GM21528 (cell line): ENCODE measurements at regions not wholly inside any gene's neighbourhood (a gene's known extent, or its start where the extent isn't known, plus 50 kb on each side); places are given as distances from the start of the nearest gene placed in this dataset.
"Not testable (repeated sequence)": the region's sequence is repeated elsewhere in the genome, so short reads cannot be mapped to it uniquely, and the experiment has no call there.

ENCODE experiments used
- ATAC-seq: cut with Tn5 transposase; IDR thresholded peaks from one replicate; pipeline ENCODE4 v1.9.1; 2021; ENCODE audit warnings: mild to moderate bottlenecking, moderate library complexity; ENCODE audit not compliant: unreplicated experiment, low FRiP score

DNA sequence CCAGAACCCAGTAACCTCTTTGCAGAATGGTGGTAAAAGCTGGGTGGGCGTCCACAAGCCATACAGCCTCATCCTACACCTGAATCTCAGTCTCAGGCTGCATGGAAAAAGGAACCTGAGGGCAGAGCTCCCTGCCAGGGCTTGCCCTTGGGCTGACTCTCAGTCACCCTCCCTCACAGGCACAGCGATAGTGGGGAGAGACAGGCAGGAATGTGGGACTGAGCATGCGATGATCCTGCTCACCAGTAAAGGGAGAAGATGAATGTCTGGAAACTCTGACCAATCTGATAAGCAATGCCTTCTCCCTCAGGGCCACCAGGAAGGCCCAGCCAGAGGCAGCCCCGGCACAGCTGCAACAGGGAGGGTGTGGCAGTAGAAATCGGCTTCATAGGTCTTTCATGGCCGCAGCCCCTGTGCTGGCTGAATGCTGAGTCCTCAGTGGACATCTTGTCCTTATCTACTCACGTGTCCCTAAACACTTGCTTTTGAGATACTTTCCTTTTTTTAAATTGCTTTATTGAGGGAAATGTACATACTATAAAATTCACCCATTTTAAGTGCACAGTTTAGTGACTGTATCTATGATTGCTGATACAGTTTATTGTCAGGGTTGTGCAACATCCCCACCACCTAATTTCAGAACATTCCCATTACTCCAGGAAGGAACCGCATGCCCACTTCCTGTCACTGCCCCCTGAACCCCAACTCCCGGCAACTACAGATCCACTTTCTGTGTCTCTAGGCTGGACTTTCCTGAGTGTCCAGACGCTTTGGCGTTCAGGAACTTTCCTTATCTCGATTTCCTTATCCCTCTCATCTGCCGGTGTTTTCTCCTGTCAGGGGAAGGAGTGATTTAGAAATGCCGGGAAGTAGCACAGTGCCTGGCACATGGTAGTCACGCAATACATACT is 258.1 kb downstream of the PCNX1 start:
- no peak for ATAC-seq

DNA sequence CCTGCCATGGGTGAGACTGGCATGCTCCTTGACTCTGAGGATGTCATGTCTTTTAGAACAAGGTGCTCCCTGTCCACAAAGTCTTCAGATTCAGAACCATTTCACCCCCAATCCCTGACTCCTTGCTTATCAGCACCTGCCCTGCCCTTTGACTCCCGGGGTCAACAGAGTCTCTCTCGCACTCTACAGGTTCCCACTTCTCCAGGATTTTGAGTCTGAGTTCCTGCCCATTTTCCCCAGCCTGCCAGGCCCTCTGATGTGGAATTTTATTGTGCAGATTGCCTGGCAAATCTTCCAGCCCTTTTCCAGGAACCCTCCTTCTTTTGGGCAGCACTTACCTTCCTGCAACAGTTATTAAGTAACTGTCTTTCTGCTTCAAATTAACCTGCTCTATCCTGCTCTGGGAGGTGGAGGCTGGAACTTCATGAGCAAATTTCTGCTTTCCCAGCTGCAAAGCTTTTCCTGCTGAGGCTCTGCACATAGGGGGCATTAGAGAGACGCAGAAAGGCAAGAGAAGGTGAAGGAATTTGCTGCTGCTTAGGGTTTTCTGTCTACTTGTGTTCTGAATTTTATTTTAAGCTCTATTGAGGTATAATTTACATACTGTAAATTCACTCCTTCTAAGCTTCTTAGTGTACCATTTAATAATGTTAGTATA is 259.1 kb downstream of the PCNX1 start:
- no peak for ATAC-seq

DNA sequence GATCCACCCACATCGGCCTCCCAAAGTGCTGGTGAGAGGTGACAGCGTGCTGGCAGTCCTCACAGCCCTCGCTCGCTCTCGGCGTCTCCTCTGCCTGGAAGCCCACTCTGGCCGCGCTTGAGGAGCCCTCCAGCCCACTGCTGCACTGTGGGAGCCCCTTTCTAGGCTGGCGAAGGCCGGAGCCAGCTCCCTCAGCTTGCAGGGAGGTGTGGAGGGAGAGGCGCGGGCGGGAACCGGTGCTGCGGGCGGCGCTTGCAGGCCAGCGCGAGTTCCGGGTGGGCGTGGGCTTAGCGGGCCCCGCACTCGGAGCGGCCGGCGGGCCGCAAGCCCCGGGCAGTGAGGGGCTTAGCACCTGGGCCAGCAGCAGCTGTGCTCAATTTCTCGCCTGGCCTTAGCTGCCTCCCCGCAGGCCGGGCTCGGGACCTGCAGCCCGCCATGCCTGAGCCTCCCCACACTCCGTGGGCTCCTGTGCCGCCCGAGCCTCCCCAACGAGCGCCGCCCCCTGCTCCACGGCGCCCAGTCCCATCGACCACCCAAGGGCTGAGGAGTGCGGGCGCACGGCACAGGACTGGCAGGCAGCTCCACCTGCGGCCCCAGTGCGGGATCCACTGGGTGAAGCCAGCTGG is 260.2 kb downstream of the PCNX1 start:
- ATAC-seq = not testable (repeated sequence)

DNA sequence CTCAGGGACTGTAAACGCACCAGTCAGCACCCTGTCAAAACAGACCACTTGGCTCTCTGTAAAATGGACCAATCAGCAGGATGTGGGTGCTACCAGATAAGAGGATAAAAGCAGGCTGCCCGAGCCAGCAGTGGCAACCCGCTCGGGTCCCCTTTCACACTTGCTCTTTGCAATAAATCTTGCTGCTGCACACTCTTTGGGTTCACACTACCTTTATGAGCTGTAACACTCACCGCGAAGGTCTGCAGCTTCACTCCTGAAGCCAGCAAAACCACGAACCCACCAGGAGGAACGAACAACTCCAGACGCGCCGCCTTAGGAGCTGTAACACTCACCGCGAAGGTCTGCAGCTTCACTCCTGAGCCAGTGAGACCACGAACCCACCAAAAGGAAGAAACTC is 260.9 kb downstream of the PCNX1 start:
- ATAC-seq = not testable (repeated sequence)

DNA sequence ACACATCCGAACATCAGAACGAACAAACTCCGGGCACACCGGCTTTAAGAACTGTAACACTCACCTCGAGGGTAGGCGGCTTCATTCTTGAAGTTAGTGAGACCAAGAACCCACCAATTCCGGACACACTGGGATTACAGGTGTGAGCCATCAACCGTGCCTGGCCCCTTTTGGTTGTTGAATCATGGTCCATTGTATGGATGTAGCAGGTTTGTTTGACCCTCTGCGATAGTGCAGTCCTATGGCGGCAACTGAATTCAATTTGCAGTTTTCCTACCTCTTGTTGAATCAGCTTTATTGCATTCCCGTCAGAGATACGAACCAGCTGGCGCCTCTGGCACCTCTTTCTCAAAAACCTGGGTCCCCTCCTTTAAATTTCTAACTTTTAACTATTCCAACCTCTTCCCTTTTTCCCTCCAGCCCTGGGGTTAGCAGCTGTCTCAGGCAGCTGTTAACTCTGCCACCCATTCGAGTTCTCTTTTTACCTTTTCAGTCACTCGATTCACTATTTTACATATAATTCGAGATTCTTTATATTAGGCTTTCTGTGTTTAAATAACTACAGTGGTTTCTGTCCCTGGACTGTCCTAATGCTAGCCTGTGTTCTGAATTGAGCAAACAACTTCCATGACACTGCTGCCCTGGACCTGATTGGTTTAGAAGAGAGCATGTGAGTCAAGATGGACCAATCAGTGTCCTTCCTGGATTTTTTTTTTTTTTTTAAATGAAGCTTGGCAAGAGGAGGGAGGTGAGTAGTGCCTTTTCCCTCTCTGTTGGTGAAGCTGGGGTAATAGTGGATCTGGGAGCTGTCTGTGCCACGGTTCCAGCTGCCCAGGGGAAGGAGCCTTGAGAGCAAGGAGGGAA is 261.5 kb downstream of the PCNX1 start:
- no peak for ATAC-seq

DNA sequence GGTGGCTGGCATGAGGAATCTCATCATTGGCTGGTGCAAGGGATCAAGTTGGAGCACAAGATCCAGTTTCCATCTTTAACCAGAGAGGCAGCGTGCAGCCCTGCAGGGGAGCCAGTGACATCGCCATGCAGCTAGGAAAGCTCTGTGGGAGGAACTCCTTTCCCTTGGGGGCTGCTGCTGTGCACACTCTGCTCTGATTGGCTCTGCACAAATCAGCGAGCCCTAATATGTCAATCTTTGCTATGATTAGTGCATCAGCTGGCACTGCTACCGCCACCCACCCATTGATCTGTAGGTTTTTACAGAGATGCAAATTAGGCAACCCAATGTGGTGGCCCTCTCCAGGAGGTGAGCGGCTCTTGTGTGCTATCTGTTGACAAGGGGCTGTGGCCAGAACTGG is 262.6 kb downstream of the PCNX1 start:
- no peak for ATAC-seq

DNA sequence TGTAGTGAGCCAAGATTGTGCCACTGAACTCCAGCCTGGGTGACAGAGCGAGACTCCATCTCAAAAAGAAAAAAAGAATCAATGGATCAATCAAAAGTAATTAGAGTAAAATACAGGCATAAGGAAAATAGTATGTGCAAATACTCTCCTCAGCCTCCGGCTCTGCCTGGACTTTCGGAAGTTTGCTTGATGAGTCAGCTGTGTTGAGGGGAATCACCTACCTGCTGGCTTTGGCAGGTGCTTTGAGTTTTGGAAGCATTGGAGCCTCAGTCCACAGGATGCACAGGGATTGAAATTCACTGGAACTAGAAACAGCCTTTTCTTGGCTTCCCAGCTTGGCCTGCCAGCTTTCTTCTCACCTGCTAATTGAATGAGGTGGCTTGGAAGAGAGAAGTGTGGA is 268.2 kb downstream of the PCNX1 start:
- no peak for ATAC-seq

DNA sequence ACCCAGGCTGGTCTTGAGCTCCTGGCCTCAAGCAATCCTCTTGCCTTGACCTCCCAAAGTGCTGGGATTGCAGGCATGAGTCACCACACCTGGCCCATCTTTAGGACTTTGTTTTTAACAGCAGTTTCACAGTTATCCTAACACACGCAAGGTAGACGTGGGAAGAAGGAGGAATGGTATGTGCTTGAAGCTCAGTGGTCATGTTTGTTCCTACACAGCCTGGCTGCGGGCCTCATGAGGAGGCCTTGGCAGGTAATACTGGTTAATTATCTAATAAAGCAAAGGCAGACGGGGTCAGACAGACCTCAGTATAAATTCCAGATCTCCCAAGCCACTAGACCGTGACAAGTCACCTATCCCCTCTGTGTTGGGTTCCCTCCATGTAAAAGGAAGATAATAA is 271.8 kb downstream of the PCNX1 start:
- no peak for ATAC-seq

DNA sequence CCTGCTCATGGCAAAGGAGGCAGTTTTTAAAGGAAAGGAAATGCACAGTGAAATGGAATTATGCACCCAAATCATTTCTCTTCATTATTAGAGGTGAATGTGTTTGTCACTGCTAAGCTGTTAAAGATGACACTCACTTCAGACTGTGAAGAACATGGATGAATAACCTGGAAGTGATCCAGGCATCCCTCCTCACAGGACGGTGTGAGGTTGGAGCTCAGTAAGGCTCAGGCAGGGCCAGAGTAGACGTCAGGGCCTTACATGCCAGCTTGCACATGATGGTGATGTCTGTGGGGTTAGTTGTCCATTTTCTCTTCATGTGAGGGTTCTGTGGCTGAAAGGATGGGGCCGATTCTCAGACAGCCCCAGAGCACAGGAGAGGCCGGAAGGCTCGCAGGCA is 273.1 kb downstream of the PCNX1 start:
- ATAC-seq = no peak

DNA sequence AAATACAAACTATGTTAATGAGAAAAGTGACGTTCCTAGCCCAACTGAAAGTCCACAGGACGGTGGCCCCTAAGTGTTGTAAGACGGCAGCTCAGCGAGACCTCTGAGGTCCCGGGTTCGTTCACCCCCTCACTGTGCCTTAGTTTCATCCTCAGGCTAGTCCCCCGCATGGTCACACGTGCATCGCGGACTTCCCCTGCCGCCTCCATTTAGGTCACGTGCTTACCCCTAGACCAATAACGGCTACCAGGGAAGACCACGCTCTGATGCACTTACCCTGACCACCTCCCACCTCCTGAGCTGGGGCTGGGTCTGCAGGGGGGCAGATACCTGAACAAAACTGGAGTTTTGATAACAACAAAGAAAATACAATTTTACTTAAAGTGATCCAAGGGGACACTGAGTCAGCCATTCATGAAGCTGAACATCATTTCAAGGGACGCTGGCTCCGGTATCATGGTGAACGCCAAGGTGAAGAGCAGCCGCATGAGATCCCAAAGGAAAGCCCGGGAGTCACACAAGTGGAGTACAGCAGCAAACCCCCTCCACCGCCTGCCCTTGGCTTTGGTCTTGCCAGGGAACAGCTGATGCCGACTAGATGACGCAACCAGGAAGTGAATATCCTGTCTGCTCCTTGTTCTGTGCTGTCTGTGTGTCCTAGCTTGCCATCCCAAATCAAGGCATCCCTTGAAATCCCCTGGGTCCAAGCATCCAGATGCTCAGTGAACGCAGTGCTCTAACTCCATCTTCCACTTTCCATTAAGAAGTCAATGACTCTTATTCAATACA is 274.1 kb downstream of the PCNX1 start:
- no peak for ATAC-seq

DNA sequence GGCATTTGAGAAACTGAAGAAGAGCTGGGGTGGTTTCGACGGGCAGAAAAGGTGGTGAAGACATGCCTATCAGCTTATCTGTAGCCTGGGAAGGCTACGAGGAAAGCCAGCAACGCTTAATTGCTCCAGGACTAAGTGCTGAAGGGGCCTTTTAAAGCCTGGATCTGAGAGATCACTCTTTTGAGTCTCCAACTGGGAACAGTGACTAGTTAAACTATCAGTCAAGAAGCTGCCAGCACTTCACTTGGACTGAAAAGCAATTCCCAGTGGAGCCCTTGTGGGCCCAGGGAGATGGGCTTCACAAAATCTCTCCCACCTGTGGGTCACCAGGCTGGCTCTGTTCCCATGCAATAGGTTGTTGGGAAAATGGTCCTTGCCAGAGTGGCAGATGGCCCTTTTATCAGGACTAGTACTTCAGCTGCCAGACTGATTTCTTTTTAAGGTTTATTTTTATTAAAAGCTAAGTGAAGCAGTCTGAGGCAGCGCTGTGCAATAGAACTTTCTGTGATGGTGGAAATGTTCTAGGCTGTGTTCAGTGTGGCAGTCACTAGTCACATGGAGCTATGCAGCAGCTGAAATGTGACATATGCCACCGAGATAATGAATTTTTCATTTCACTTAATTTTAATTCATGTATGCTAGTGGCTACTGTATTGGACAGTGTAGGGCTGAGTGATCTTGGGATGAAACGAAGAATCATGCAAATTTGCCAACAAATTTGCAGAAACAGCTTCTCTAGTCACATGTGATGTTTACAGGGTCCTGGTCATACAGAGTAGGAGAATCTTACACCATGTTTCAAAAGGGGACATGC is 276.8 kb downstream of the PCNX1 start:
- ATAC-seq = no peak

DNA sequence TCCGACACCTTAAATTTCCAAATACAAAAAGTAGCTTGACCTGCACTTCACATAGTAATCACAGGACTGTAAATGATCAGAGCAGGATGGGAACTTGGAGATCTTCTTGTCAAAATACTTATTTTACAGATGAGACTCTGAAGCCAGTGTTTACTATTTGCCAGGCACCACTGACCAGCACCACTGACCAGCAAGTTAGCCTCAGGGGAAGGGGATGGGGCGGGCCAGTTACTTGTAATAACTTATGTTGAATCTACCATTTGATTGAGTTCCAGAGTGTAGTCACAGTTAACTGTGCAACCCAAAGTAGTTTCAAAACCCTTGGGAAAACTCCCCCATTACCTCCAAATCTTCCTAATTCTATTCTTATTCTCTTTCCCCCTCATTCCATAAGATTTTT is 278.4 kb downstream of the PCNX1 start:
- ATAC-seq = no peak

DNA sequence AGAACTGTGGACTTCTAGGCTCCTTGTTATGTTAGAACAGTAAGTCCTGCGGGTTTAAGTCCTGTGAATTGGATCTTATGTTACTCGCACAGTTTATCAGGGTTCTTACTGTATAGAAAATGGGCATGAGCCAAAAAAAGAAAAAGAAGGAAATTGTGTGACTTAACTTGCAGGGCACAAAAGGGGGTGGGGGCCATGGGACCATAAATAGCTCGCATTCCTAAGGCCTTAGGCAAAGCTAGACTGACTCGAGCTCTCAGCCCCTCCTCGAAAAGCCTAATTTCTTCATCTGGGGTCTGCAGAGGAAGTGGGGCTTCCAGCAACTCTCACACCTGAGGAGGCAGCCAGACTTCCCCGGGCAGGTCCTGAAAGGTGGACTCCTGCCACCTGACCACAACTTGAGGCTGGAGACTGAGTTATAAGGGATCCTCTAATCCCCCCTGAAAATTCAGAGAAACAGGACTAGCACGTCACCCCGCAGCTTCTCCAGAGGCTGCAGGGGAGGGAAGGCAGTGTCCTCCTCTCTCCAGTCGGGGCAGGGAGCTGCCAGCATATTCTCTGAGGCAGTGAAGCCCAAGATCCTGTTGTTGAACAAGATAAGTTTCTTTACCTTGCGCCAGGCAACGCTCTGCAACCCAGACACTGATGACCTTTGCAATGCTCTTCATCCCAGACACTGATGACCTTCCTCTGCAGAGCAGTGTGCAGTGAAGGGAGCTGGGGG is 280.5 kb downstream of the PCNX1 start:
- no peak for ATAC-seq

DNA sequence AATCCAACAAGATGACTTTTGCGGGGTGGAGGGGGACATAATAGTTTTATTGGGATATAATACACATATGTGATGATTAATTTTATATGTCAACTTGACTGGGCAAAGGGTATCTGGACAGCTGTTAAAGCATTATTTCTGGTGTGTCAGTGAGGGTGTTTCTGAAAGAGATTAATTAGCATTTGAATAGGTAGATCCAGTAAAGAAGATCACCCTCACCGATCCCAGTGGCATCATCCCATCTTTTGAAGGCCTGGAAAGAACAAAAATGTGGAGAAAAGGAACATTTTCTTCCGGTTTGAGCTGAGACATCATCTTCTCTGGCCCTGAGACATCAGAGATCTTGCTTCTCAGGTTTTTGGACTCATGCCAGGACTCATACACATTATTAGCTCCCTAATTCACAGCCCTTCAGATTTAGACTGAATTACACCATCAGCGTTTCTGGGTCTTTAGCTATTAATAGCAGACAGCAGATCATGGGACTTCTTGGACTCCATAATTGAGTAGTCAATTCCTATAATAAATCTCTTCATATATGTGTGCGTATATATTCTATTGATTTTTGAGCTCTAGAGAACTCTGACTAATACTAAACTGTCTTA is 283.6 kb downstream of the PCNX1 start:
- no peak for ATAC-seq

DNA sequence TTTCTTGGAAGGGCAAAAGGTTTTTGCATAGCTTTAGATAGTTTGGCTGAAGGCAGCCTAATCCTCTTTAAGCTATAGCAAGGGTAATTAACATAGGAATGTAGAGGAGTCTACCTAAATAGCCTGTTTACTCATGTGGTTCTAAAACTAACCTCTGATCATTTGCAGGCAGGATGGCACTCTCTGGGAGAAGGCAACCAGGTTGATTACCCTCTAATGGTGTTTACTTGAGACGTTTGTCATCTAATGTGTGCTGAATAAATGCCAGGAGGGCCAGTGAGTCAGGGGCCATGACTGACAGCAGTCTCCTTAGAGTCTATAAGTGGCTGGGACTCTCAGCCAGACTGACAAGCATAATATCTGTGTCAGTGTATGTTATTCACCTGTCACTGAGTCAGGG is 286.4 kb downstream of the PCNX1 start:
- no peak for ATAC-seq

DNA sequence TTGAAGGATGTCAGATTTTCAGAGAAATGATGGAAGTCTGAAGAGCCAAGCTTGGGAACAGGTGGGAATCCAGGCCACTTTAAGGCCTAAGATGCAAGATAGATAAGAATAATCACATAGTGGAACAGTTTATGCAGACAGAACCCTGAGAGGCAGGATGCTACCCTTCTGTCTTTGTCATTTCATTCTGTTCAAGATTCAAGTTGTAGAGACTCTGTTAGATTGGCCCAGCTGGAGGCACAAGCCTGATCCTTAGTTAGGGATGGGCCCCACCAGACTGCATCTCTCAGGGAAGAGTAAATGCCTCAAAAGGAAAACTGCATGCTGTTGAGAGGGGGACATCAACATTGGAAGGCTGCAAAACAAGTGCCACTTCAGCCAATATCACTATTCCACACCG is 287.0 kb downstream of the PCNX1 start:
- ATAC-seq = no peak

DNA sequence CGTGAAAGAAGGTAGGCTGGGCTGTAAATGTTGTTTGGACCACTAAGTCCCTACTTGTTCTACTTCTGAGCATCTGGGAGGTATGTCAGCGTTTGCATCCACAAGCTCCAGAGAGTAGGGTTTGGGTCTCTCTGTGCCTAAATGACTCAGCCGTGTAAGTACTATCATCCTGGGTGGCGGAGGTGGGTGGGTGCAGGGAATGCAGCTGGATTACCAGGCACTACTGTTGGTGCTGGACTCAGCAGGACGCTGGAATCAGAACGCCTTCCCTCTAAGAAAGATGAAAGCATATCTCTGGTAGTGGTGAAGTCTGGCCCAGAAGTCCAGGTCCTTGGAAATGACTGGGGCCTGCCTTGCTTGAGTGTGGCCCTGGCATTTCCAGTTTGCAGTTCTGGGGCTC is 289.7 kb downstream of the PCNX1 start:
- no peak for ATAC-seq

DNA sequence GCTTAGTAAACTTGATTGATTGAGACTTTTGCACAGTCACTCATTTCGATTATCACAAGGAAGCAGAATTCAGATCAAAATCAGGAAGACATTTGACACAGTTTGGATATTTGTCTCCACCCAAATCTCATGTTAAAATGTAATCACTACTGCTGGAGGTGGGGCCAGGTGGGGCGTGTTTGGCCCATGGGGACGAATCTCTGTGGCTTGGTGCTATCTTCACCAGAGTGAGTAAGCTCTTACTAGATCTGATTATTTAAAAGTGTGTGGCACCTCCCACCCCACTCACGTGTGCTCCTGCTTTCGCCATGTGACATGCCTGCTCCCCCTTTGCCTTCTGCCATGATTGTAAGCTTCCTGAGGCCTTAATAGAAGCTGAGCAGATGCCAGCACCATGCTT is 291.4 kb downstream of the PCNX1 start:
- ATAC-seq = no peak
